ENCODE measurements at regions not wholly inside any gene's neighbourhood (a gene's known extent, or its start where the extent isn't known, plus 50 kb on each side); places are given as distances from the start of the nearest gene placed in this dataset.

DNA sequence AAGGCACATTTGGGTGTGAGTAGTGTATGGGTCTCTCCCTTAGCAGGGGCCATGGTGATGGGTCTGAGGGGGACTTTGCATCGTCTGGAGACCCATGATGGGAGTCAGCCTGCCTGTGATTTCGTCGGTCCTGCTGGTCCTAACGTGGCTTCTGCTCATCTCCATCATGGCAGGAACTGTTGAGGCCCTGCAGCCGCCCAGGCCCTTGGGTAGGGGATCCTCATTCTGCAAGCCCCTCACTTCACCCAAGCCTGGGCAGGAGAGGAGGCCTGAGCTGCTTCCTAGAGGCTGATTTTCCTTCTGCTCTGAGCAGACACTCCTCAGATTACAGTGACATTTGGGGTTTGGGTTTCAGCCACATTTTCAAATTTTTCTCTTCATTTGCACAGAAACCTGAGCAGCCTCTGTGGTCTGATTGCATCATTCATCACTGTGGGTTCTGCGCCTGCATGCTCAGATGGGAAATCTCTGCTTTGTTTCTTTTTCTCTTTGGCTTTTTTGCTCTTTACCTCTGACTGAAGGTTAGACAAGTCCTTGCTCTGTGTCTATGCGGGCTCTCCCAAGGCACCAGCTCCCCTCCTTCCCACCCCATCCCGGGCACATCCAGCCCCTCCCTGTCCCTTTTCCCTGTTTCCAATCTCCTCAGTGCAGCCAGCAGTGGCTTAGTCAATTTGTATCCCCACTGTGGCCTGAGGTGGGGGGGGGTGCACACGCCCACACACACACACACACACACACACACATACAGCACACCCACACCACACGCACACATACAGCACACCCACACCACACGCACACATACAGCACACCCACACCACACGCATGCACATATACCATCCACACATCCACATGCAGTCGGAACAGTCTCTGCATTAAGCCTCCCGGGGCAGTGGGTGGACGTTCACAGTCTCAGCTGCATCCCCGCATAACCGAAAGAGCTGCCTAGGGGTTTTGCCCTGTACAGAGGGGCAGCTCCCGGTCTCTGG, 305.4 kb upstream of the HS6ST1 start:
- Histone ChIP-seq H3K4me2 (peak overlapping the region; percentile 64), H3K4me3 (IDR thresholded peaks at IDR 0.05; ENCODE audit: insufficient read depth, low read depth, low read length) (no peak overlapping the region)

DNA sequence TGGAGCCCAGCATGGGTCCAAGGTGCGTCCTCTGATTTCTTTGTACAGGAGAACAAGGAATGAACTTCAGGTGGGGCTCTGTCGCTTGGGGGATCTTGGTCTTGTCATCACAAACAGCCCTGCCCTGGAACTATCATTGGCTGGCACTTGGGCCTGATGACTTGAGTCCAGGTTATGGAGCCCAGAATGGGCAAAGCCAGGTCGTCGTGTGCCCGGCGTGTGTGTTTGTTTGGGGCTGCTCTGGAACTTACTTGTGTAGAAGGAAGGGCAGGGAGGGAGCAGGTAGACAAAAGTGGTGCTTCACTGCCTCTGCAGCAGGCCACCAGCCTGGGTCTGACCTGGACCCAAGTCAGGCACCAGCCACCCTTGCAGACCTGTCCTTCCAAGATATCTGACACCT, 306.3 kb upstream of the HS6ST1 start:
- H3K79me2 ChIP-seq (ENCODE audit: insufficient read depth, low read depth) = no peaks in the 10 kb centered on the region
- H3K9ac ChIP-seq = no peak overlapping the region; the same call in 1 of the 2 replicates
- no peaks in the 10 kb centered on the region for H4K20me1 ChIP-seq (ENCODE audit: insufficient read depth)
- peaks cover 20% of the 10 kb centered on the region for H3K4me1 ChIP-seq (ENCODE audit: low read depth, poor library complexity, severe bottlenecking)
- H3K27me3 ChIP-seq (ENCODE audit: insufficient read depth, low read depth) = no peaks in the 10 kb centered on the region
- no peaks in the 10 kb centered on the region for H3K36me3 ChIP-seq (ENCODE audit: insufficient read depth)
- H2AFZ ChIP-seq (ENCODE audit: low read depth) = no peak overlapping the region
- no peak overlapping the region for H3K4me3 ChIP-seq (IDR thresholded peaks at IDR 0.05; ENCODE audit: insufficient read depth, low read depth, low read length)
- no peak overlapping the region for H3K27ac ChIP-seq
- H3K4me2 ChIP-seq = peak overlapping the region; percentile 64
- TF ChIP-seq, protein P1, sequence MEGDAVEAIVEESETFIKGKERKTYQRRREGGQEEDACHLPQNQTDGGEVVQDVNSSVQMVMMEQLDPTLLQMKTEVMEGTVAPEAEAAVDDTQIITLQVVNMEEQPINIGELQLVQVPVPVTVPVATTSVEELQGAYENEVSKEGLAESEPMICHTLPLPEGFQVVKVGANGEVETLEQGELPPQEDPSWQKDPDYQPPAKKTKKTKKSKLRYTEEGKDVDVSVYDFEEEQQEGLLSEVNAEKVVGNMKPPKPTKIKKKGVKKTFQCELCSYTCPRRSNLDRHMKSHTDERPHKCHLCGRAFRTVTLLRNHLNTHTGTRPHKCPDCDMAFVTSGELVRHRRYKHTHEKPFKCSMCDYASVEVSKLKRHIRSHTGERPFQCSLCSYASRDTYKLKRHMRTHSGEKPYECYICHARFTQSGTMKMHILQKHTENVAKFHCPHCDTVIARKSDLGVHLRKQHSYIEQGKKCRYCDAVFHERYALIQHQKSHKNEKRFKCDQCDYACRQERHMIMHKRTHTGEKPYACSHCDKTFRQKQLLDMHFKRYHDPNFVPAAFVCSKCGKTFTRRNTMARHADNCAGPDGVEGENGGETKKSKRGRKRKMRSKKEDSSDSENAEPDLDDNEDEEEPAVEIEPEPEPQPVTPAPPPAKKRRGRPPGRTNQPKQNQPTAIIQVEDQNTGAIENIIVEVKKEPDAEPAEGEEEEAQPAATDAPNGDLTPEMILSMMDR (conservative IDR thresholded peaks at IDR 0.05; ENCODE audit: low read depth, low read length) = no peak

More for the DNA sequence above, 305.4 kb upstream of the HS6ST1 start:
- TF ChIP-seq, protein P1 (conservative IDR thresholded peaks at IDR 0.05; ENCODE audit: low read depth, low read length) = no peak
- Histone ChIP-seq H3K79me2 (ENCODE audit: insufficient read depth, low read depth) (no peaks in the 10 kb centered on the region), H3K27me3 (ENCODE audit: insufficient read depth, low read depth) (no peaks in the 10 kb centered on the region), H3K4me1 (ENCODE audit: low read depth, poor library complexity, severe bottlenecking) (peaks cover 20% of the 10 kb centered on the region), H3K36me3 (ENCODE audit: insufficient read depth) (no peaks in the 10 kb centered on the region), H3K9ac (peak overlapping the region; percentile 26; the same call in 1 of the 2 replicates), H2AFZ (ENCODE audit: low read depth) (peak overlapping the region; percentile 29; the same call in 1 of the 2 replicates), H3K27ac (peak overlapping the region; percentile 44; the same call in 1 of the 2 replicates), H4K20me1 (ENCODE audit: insufficient read depth) (no peaks in the 10 kb centered on the region)

DNA sequence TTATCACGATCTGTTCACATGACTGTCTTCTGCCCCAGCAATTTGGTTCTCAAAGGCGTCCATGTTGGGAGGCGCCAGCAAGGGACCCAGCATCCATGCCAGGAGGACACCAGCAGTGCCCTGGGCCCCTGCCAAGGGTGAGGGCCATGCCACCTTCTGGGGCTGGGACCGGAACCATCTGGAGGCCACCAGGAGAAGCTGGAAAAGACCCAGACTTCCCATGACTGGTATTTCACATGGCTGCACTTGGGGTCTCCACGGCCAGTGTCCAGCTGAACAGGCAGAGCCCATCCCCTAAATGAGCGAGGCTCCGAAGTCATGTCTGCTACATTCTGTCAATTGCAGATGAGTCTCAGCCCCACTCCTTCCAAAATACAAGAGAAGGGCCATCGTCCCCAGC, 306.8 kb upstream of the HS6ST1 start:
- Histone ChIP-seq H3K27ac (no peak overlapping the region), H3K27me3 (ENCODE audit: insufficient read depth, low read depth) (no peaks in the 10 kb centered on the region), H2AFZ (ENCODE audit: low read depth) (no peak overlapping the region), H3K9ac (no peak overlapping the region), H3K79me2 (ENCODE audit: insufficient read depth, low read depth) (no peaks in the 10 kb centered on the region), H3K4me1 (ENCODE audit: low read depth, poor library complexity, severe bottlenecking) (peaks cover 20% of the 10 kb centered on the region), H3K4me3 (IDR thresholded peaks at IDR 0.05; ENCODE audit: insufficient read depth, low read depth, low read length) (no peak overlapping the region), H3K36me3 (ENCODE audit: insufficient read depth) (no peaks in the 10 kb centered on the region), H4K20me1 (ENCODE audit: insufficient read depth) (no peaks in the 10 kb centered on the region), H3K4me2 (no peak overlapping the region)
- TF ChIP-seq, protein P1 (conservative IDR thresholded peaks at IDR 0.05; ENCODE audit: low read depth, low read length) = no peak

DNA sequence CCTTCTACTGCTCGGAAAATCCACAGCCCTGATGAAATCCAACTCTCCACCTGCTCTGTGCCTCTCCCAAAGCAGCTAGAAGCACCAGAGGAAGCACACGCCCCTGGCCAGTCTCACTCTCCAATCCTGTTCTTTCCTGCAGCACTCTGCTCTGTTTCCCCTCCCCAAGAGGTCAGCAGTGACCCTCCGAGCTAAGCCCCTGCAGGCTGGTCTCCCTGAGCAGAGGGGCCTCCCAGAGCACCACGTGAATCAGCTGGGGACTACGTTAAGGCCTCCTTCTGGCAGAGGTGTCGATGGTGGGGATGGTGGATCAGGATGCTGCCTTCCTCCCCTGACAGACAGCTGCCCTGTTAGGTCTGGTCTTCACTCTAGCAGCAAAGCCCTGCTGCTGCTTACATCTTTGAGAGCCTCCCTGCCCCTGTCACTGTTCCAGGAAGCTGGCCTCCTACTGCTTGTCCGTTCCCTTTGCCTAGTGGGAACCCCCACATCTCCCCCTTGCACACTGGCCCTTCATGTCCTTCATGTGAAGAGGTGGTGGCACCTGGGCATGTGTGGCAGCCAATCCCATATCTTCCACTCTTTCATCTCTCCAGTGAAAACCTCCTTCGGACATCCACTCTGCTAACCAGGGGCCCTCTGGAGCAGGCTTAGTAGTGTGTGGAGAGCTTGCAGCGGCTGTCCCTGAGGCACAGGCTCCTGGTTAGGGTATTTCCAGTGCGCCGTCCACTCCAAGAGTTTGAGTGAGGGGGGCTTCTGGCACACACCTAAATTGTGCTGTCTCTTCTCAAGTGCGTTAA, 307.5 kb upstream of the HS6ST1 start:
- no peak overlapping the region for H3K4me2 ChIP-seq
- H3K27me3 ChIP-seq (ENCODE audit: insufficient read depth, low read depth) = no peaks in the 10 kb centered on the region
- no peak overlapping the region for H3K9ac ChIP-seq
- no peak overlapping the region for H3K4me3 ChIP-seq (IDR thresholded peaks at IDR 0.05; ENCODE audit: insufficient read depth, low read depth, low read length)
- no peaks in the 10 kb centered on the region for H4K20me1 ChIP-seq (ENCODE audit: insufficient read depth)
- H2AFZ ChIP-seq (ENCODE audit: low read depth) = no peak overlapping the region
- H3K27ac ChIP-seq = no peak overlapping the region
- H3K36me3 ChIP-seq (ENCODE audit: insufficient read depth) = no peaks in the 10 kb centered on the region
- no peaks in the 10 kb centered on the region for H3K79me2 ChIP-seq (ENCODE audit: insufficient read depth, low read depth)
- TF ChIP-seq, protein P1 (conservative IDR thresholded peaks at IDR 0.05; ENCODE audit: low read depth, low read length) = no peak
- peaks cover 20% of the 10 kb centered on the region for H3K4me1 ChIP-seq (ENCODE audit: low read depth, poor library complexity, severe bottlenecking)

All from KMS-11 (cell line).